ENCODE measurements at regions not wholly inside any gene's neighbourhood (a gene's known extent, or its start where the extent isn't known, plus 50 kb on each side); places are given as distances from the start of the nearest gene placed in this dataset.
"Not testable (repeated sequence)": the region's sequence is repeated elsewhere in the genome, so short reads cannot be mapped to it uniquely, and the experiment has no call there.

- TF ChIP-seq GABPA (IDR thresholded peaks at IDR 0.05; ENCODE audit: low read depth), result no peak
- no peak for TF ChIP-seq SPI1 (IDR thresholded peaks at IDR 0.05; ENCODE audit: borderline replicate concordance, low read depth)
- no peak for TF ChIP-seq POLR2AphosphoS5 (IDR thresholded peaks at IDR 0.05; ENCODE audit: low read depth)
- TF ChIP-seq, protein P1, sequence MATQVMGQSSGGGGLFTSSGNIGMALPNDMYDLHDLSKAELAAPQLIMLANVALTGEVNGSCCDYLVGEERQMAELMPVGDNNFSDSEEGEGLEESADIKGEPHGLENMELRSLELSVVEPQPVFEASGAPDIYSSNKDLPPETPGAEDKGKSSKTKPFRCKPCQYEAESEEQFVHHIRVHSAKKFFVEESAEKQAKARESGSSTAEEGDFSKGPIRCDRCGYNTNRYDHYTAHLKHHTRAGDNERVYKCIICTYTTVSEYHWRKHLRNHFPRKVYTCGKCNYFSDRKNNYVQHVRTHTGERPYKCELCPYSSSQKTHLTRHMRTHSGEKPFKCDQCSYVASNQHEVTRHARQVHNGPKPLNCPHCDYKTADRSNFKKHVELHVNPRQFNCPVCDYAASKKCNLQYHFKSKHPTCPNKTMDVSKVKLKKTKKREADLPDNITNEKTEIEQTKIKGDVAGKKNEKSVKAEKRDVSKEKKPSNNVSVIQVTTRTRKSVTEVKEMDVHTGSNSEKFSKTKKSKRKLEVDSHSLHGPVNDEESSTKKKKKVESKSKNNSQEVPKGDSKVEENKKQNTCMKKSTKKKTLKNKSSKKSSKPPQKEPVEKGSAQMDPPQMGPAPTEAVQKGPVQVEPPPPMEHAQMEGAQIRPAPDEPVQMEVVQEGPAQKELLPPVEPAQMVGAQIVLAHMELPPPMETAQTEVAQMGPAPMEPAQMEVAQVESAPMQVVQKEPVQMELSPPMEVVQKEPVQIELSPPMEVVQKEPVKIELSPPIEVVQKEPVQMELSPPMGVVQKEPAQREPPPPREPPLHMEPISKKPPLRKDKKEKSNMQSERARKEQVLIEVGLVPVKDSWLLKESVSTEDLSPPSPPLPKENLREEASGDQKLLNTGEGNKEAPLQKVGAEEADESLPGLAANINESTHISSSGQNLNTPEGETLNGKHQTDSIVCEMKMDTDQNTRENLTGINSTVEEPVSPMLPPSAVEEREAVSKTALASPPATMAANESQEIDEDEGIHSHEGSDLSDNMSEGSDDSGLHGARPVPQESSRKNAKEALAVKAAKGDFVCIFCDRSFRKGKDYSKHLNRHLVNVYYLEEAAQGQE (IDR thresholded peaks at IDR 0.05; ENCODE audit: insufficient replicate concordance, low read depth), result no peak
- H3K27ac ChIP-seq (replicated peaks), result no peak overlapping the region
- H3K4me3 ChIP-seq (replicated peaks; ENCODE audit: insufficient read depth, low read length), result no peak overlapping the region
- DNase-seq (ENCODE audit: low read depth in 1 of 2, low spot score in 1 of 2), result no peak
- no peaks in the 10 kb centered on the region for H3K27me3 ChIP-seq (ENCODE audit: insufficient read depth, poor library complexity, severe bottlenecking)
Observed at GRCh38 chr7:149558149-149558861, 60.7 kb upstream of the ZNF746 start.

GRCh38 chr7:149556525-149556924 is 58.9 kb upstream of the ZNF746 start:
- not testable (repeated sequence) for DNase-seq (ENCODE audit: low read depth in 1 of 2, low spot score in 1 of 2); H3K4me3 ChIP-seq (replicated peaks; ENCODE audit: insufficient read depth, low read length); H3K27ac ChIP-seq (replicated peaks); H3K27me3 ChIP-seq (ENCODE audit: insufficient read depth, poor library complexity, severe bottlenecking)

- H3K27me3 ChIP-seq (ENCODE audit: insufficient read depth, poor library complexity, severe bottlenecking); DNase-seq (ENCODE audit: low read depth in 1 of 2, low spot score in 1 of 2); H3K27ac ChIP-seq (replicated peaks); H3K4me3 ChIP-seq (replicated peaks; ENCODE audit: insufficient read depth, low read length): not testable (repeated sequence)
Observed at GRCh38 chr7:149554821-149555220, 57.2 kb upstream of the ZNF746 start.

GRCh38 chr7:149553991-149554390 is 56.4 kb upstream of the ZNF746 start:
- DNase-seq (ENCODE audit: low read depth in 1 of 2, low spot score in 1 of 2); H3K27me3 ChIP-seq (ENCODE audit: insufficient read depth, poor library complexity, severe bottlenecking); H3K4me3 ChIP-seq (replicated peaks; ENCODE audit: insufficient read depth, low read length); H3K27ac ChIP-seq (replicated peaks): not testable (repeated sequence)

GRCh38 chr7:149552799-149553198 is 55.2 kb upstream of the ZNF746 start:
- no peak overlapping the region for H3K4me3 ChIP-seq (replicated peaks; ENCODE audit: insufficient read depth, low read length)
- H3K27ac ChIP-seq (replicated peaks), result no peak overlapping the region
- H3K27me3 ChIP-seq (ENCODE audit: insufficient read depth, poor library complexity, severe bottlenecking), result no peaks in the 10 kb centered on the region
- TF ChIP-seq, protein P1 (IDR thresholded peaks at IDR 0.05; ENCODE audit: insufficient replicate concordance, low read depth), result no peak
- TF ChIP-seq CTCF (IDR thresholded peaks at IDR 0.05; ENCODE audit: insufficient read depth, low read length), result no peak
- TF ChIP-seq POLR2AphosphoS5 (IDR thresholded peaks at IDR 0.05; ENCODE audit: low read depth), result no peak
- no peak for TF ChIP-seq SPI1 (IDR thresholded peaks at IDR 0.05; ENCODE audit: borderline replicate concordance, low read depth)
- TF ChIP-seq GABPA (IDR thresholded peaks at IDR 0.05; ENCODE audit: low read depth), result no peak
- DNase-seq (ENCODE audit: low read depth in 1 of 2, low spot score in 1 of 2), result peak in 1 of 2 experiments; percentile 10
